Fibroblast of mammary gland (primary cell): ENCODE measurements at regions not wholly inside any gene's neighbourhood (a gene's known extent, or its start where the extent isn't known, plus 50 kb on each side); places are given as distances from the start of the nearest gene placed in this dataset.

ENCODE experiments used
- DNase-seq: peaks from one replicate; pipeline ENCODE4 v3.0.0-alpha.2; 2010; ENCODE audit warnings: low read depth
- H3K4me3 ChIP-seq: 2 replicates; pipeline ENCODE4 v1.5.1; 2011; ENCODE audit warnings: low read depth, mild to moderate bottlenecking, low read length, moderate library complexity; ENCODE audit not compliant: control insufficient read depth
- TF ChIP-seq, protein P1 (sequence below): conservative IDR thresholded peaks from 2 replicates; pipeline ENCODE4 v1.5.1; 2011; ENCODE audit warnings: low read depth, low read length, inconsistent platforms; ENCODE audit not compliant: control insufficient read depth, insufficient read depth

DNA sequence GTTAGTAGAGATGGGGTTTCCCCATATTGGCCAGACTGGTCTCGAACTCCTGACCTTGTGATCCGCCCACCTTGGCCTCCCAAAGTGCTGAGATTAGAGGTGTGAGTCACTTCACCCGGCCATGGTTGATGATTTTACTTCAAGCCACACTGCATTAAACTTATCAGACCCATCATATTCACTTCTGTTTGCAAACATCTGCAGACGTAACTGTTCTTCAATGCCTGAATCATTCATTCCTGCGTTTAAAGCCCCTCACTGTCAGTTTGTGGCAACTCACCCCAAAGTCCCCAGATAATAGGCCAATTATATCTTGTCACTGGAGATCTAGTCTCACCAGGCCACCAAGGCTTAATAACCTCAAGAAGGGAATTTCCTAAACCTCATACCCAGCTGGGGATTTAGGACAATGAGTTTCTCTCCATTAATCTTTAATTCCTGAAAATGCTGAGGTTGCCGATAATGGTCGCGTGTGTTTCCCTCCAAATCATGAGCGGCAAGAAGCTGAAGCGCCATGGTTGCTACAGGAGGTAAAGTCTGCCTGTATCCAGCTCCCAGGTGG is 229.6 kb downstream of the LY86 start:
- no peak overlapping the region for H3K4me3 ChIP-seq
- no peak for DNase-seq
- TF ChIP-seq, protein P1, sequence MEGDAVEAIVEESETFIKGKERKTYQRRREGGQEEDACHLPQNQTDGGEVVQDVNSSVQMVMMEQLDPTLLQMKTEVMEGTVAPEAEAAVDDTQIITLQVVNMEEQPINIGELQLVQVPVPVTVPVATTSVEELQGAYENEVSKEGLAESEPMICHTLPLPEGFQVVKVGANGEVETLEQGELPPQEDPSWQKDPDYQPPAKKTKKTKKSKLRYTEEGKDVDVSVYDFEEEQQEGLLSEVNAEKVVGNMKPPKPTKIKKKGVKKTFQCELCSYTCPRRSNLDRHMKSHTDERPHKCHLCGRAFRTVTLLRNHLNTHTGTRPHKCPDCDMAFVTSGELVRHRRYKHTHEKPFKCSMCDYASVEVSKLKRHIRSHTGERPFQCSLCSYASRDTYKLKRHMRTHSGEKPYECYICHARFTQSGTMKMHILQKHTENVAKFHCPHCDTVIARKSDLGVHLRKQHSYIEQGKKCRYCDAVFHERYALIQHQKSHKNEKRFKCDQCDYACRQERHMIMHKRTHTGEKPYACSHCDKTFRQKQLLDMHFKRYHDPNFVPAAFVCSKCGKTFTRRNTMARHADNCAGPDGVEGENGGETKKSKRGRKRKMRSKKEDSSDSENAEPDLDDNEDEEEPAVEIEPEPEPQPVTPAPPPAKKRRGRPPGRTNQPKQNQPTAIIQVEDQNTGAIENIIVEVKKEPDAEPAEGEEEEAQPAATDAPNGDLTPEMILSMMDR, result no peak

DNA sequence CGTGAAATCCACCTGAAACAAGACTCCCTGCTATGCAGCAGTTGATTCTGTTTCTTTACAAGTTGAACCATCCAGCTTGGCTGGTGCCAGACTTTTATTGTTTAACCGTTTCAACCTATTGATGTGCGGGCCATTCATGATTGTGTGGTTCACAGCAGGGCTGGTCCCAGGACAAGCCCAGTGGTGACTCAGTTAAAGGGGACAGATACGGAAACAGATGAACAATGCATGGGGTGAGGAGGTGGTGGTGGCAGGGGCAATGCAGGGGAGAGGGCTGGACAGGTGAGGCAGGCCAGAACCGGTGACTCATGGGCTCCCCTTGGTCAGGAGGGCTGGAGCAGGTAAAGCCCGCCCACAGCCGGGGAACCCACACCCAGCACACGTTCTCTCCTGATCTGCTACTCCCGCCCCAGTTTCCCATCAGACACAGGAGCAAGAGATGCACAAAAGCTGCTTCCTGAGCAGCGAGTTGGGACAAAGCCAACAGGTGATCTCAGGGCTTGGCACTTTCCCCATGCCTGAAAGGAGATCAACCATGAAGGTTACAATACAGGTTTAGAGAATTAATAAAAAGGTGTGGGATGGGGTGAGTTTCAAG is 232.2 kb downstream of the LY86 start:
- DNase-seq, result no peak
- H3K4me3 ChIP-seq, result no peak overlapping the region
- TF ChIP-seq, protein P1, result no peak

DNA sequence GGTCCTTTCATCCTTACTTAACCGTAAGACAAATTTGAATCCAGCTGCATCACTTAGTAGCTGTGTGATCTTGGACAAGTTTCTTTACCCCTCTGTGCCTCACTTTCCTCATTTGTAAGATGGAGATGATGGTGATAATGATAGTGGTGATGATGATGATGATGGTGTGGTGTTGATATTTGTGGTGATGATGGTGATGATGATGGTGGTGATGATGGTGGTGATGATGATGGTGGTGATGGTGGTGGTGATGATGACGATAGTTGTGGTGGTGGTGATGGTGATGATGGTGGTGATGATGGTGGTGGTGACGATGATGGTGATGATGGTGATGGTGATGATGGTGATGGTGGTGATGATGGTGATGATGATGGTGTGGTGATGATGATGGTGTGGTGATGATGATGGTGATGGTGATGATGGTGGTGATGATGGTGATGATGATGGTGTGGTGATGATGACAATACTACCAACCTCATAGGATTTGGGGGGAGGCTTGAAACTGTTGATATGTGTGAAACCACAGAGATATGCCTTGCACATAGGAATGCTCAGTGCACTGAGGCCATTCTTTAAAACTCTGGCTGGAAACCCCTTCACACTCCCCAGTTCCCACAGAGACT is 233.2 kb downstream of the LY86 start:
- H3K4me3 ChIP-seq, result no peak overlapping the region
- DNase-seq, result no peak
- TF ChIP-seq, protein P1, result no peak

DNA sequence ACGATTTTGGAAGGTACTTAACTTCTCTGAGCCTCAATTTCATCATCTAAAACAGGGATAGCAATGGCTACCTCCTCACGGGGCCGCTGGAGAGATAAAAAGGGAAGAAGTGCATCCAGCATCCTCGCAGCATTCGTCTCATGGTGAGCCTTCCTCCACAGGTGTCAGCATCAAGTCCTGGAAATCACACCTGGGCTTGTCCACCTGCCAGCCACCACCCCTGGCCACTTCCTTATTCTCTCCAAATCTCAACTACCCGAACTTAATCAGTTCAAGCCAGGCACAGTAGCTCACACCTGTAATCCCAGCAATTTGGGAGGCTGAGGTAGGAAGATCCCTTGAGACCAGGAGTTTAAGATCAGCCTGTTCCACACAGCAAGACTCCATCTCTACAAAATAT is 234.5 kb downstream of the LY86 start:
- TF ChIP-seq, protein P1, result no peak
- H3K4me3 ChIP-seq, result no peak overlapping the region
- DNase-seq, result no peak

DNA sequence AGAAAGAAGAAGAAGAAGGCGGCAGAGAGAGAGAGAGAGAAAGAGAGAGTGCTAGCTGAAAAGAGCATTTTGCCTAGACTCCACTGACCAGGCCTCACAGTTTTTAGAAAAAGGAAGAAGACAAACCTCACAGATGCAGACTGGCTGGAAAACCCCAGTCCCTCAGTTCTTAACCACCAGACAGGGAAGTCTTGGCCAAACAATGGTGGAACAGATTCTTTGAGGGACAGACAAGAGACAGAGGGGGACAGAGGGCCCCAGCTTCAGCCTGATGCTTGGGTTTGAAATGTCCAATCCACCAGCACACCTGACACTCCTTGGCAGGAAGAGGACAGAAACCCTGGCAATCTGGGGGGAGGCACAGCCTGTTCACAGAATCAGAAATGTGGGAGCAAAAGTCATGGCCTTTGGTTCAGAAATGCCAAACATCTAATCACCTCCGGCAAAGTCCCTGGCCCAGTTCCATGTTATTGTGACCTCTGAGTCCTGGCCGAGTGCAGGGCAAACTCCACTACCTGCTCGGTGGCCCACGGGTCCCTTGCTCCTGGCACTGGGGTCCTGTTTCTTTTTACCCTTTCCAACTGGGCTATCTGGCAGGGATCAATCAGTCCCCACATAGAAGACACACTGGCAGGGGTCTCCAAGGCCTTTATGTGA is 235.2 kb downstream of the LY86 start:
- no peak for DNase-seq
- no peak overlapping the region for H3K4me3 ChIP-seq
- TF ChIP-seq, protein P1, result no peak

DNA sequence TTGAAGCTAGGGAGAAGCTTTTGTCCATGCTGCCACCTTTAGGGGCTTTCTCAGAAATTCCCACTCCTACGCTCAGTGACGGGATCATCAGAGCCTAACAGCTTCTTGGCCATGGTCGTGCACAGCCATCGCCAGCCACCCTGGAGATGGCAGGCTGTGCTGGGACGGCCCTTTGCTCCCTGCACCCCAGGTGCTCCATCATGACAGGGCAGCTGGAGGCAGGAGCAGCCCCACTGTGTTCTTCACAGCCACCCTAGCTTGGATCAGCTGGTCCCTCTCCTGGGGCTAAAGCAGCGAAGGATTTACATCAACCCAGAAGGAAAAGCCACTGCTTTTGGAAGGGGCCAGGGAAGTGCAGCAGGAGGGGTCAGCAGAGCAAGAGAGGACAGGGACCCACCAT is 235.9 kb downstream of the LY86 start:
- TF ChIP-seq, protein P1, result no peak
- no peak for DNase-seq
- H3K4me3 ChIP-seq, result no peak overlapping the region
